Esophagus muscularis mucosa (tissue), 3 donors: ENCODE measurements at regions not wholly inside any gene's neighbourhood (a gene's known extent, or its start where the extent isn't known, plus 50 kb on each side); places are given as distances from the start of the nearest gene placed in this dataset.
"Not testable (repeated sequence)": the region's sequence is repeated elsewhere in the genome, so short reads cannot be mapped to it uniquely, and the experiment has no call there.

Experiments used
- CTCF ChIP-seq, 3 experiments: fragments of 200-600 bp in 2 of 3; fragments of 450-650 bp in 1 of 3; sonication (generic) in 2 of 3; IDR thresholded peaks; one replicate each; pipeline ENCODE4 v1.5.1; 2017 to 2019; ENCODE audit warnings: antibody characterized with exemption in 3 of 3, mild to moderate bottlenecking in 2 of 3, moderate library complexity in 1 of 3
- POLR2A ChIP-seq: fragments of 450-650 bp; IDR thresholded peaks from one replicate; pipeline ENCODE4 v1.6.1; 2017; ENCODE audit warnings: antibody characterized with exemption, moderate library complexity, mild to moderate bottlenecking, low read depth
- POLR2AphosphoS5 ChIP-seq, 2 donors: sonication (generic); formaldehyde crosslinking; IDR thresholded peaks; one replicate each; pipeline ENCODE4 v1.6.1; 2017; ENCODE audit warnings: antibody characterized with exemption in 2 of 2

DNA sequence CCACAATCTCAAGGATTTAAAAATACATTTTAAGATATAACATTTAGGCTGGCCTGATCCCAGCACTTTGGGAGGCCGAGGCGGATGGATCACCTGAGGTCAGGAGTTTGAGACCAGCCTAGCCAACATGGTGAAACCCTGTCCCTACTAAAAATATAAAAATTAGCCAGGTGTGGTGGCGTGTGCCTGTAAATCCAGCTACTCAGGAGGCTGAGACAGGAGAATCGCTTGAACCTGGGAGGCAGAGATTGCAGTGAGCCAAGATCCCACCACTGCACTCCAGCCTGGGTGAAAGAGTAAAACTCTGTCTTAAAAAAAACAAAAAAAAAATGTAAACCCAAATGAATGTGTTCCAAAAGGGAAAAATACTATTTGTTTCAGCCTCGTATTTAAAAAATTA, 82.3 kb upstream of the FAT1 start:
- not testable (repeated sequence) for TF ChIP-seq CTCF (IDR thresholded peaks at IDR 0.05); POLR2AphosphoS5 (IDR thresholded peaks at IDR 0.05); POLR2A
